ENCODE measurements at regions not wholly inside any gene's neighbourhood (a gene's known extent, or its start where the extent isn't known, plus 50 kb on each side); places are given as distances from the start of the nearest gene placed in this dataset.
A peak's percentile ranks its signal among the peaks of the same experiment; 100 is the strongest.

- Histone ChIP-seq H3K9me3 (no peaks in the 10 kb centered on the region), H3K27ac (no peak overlapping the region), H3K36me3 (no peaks in the 10 kb centered on the region), H3K4me1 (ENCODE audit: insufficient read depth) (no peaks in the 10 kb centered on the region), H3K27me3 (no peaks in the 10 kb centered on the region), H3K4me3 (no peak overlapping the region)
- peak in 1 of 5 donors; percentile 54 for DNase-seq
- TF ChIP-seq POLR2A (IDR thresholded peaks at IDR 0.05), result no peak
- no peak for TF ChIP-seq EP300 (IDR thresholded peaks at IDR 0.05)
- intact Hi-C loops (cut with DNase I), result no loop called here
- 5 to 18% (median 9%) methylated on average over 7 of the region's 7 CpGs for WGBS, 3 donors
Observed at GRCh38 chr1:112040891-112041740, 51.6 kb upstream of the KCND3 start.

GRCh38 chr1:112043901-112044300 lies 54.4 kb upstream of the KCND3 start:
- no peak for DNase-seq
- no peak overlapping the region for H3K27ac ChIP-seq
- intact Hi-C loops (cut with DNase I), result no loop called here

GRCh38 chr1:112044745-112045144 lies 55.3 kb upstream of the KCND3 start:
- intact Hi-C loops (cut with DNase I), result no loop called here
- H3K27ac ChIP-seq, result no peak overlapping the region
- H3K4me1 ChIP-seq (ENCODE audit: insufficient read depth), result no peaks in the 10 kb centered on the region
- H3K9me3 ChIP-seq, result no peaks in the 10 kb centered on the region
- no peak overlapping the region for H3K4me3 ChIP-seq
- no peak for DNase-seq
- TF ChIP-seq CTCF (IDR thresholded peaks at IDR 0.05) (no peak), EP300 (IDR thresholded peaks at IDR 0.05) (no peak), POLR2A (IDR thresholded peaks at IDR 0.05) (no peak)
- no peaks in the 10 kb centered on the region for H3K36me3 ChIP-seq
- 59 to 76% (median 62%) methylated on average over 3 of the region's 3 CpGs for WGBS, 3 donors
- H3K27me3 ChIP-seq, result no peaks in the 10 kb centered on the region

More at GRCh38 chr1:112043901-112044300, 54.4 kb upstream of the KCND3 start:
- TF ChIP-seq POLR2A (IDR thresholded peaks at IDR 0.05) (no peak), EP300 (IDR thresholded peaks at IDR 0.05) (no peak), CTCF (IDR thresholded peaks at IDR 0.05) (no peak)
- Histone ChIP-seq H3K4me1 (ENCODE audit: insufficient read depth) (no peaks in the 10 kb centered on the region), H3K9me3 (no peaks in the 10 kb centered on the region), H3K4me3 (no peak overlapping the region), H3K27me3 (no peaks in the 10 kb centered on the region), H3K36me3 (no peaks in the 10 kb centered on the region)

- Histone ChIP-seq H3K27me3 (no peaks in the 10 kb centered on the region), H3K36me3 (no peaks in the 10 kb centered on the region), H3K27ac (no peak overlapping the region), H3K4me1 (ENCODE audit: insufficient read depth) (no peaks in the 10 kb centered on the region), H3K9me3 (no peaks in the 10 kb centered on the region), H3K4me3 (no peak overlapping the region)
- intact Hi-C loops (cut with DNase I), result no loop called here
- TF ChIP-seq CTCF (IDR thresholded peaks at IDR 0.05) (no peak), EP300 (IDR thresholded peaks at IDR 0.05) (no peak), POLR2A (IDR thresholded peaks at IDR 0.05) (no peak)
- 86 to 91% (median 87%) methylated on average over 2 of the region's 2 CpGs for WGBS, 3 donors
- DNase-seq, result no peak
Observed at GRCh38 chr1:112046630-112047029, 57.2 kb upstream of the KCND3 start.

GRCh38 chr1:112048421-112048820 lies 59.0 kb upstream of the KCND3 start:
- WGBS, 3 donors, result 65 to 84% (median 83%) methylated on average over 1 of the region's 1 CpG
- TF ChIP-seq CTCF (IDR thresholded peaks at IDR 0.05) (no peak), EP300 (IDR thresholded peaks at IDR 0.05) (no peak), POLR2A (IDR thresholded peaks at IDR 0.05) (no peak)
- no peaks in the 10 kb centered on the region for H3K27me3 ChIP-seq

More at GRCh38 chr1:112048421-112048820, 59.0 kb upstream of the KCND3 start:
- Histone ChIP-seq H3K9me3 (no peaks in the 10 kb centered on the region), H3K4me3 (no peak overlapping the region), H3K27ac (no peak overlapping the region), H3K36me3 (no peaks in the 10 kb centered on the region), H3K4me1 (ENCODE audit: insufficient read depth) (no peaks in the 10 kb centered on the region)
- intact Hi-C loops (cut with DNase I), result no loop called here
- no peak for DNase-seq
